NT2/D1 (cell line): ENCODE measurements at regions not wholly inside any gene's neighbourhood (a gene's known extent, or its start where the extent isn't known, plus 50 kb on each side); places are given as distances from the start of the nearest gene placed in this dataset.
"Not testable (repeated sequence)": the region's sequence is repeated elsewhere in the genome, so short reads cannot be mapped to it uniquely, and the experiment has no call there.

ENCODE experiments used
- SUZ12 ChIP-seq: IDR thresholded peaks from 2 replicates; pipeline ENCODE4 v1.6.1; 2011; ENCODE audit not compliant: insufficient read length, insufficient read depth; ENCODE audit errors: extremely low read depth
- YY1 ChIP-seq: IDR thresholded peaks from 2 replicates; pipeline ENCODE4 v1.6.1; 2011; ENCODE audit not compliant: insufficient read length, insufficient read depth
- ZNF274 ChIP-seq: IDR thresholded peaks from 2 replicates; pipeline ENCODE4 v1.6.1; 2011; ENCODE audit warnings: mild to moderate bottlenecking, low read depth, low read length

GRCh38 chrX:222800-223513 is 58.2 kb upstream of the PLCXD1 start:
- TF ChIP-seq YY1, ZNF274, SUZ12: not testable (repeated sequence)
